ENCODE measurements at regions not wholly inside any gene's neighbourhood (a gene's known extent, or its start where the extent isn't known, plus 50 kb on each side); places are given as distances from the start of the nearest gene placed in this dataset.
"Not testable (repeated sequence)": the region's sequence is repeated elsewhere in the genome, so short reads cannot be mapped to it uniquely, and the experiment has no call there.

- DNase-seq: no peak
Observed at GRCh38 chr12:67842124-67842523, 147.1 kb upstream of the IFNG-AS1 start.

- DNase-seq: no peak
Observed at GRCh38 chr12:67843257-67843656, 146.0 kb upstream of the IFNG-AS1 start.

GRCh38 chr12:67852701-67853100 lies 136.5 kb upstream of the IFNG-AS1 start:
- DNase-seq: no peak

GRCh38 chr12:67853204-67853603 lies 136.0 kb upstream of the IFNG-AS1 start:
- DNase-seq: peak in 1 of 2 donors; percentile 2

- DNase-seq: no peak
Observed at GRCh38 chr12:67854351-67854750, 134.9 kb upstream of the IFNG-AS1 start.

- DNase-seq: no peak
Observed at GRCh38 chr12:67855103-67855502, 134.1 kb upstream of the IFNG-AS1 start.

- no peak for DNase-seq
Observed at GRCh38 chr12:67871231-67871630, 118.0 kb upstream of the IFNG-AS1 start.

- DNase-seq: no peak
Observed at GRCh38 chr12:67873355-67873754, 115.9 kb upstream of the IFNG-AS1 start.

- no peak for DNase-seq
Observed at GRCh38 chr12:67876305-67876915, 112.8 kb upstream of the IFNG-AS1 start.

- DNase-seq: peak in 1 of 2 donors; percentile 13
Observed at GRCh38 chr12:67877727-67878126, 111.5 kb upstream of the IFNG-AS1 start.

- DNase-seq: no peak
Observed at GRCh38 chr12:67879937-67880336, 109.3 kb upstream of the IFNG-AS1 start.

- no peak for DNase-seq
Observed at GRCh38 chr12:67881565-67881964, 107.7 kb upstream of the IFNG-AS1 start.

GRCh38 chr12:67884596-67884995 lies 104.7 kb upstream of the IFNG-AS1 start:
- no peak for DNase-seq

GRCh38 chr12:67885375-67886169 lies 103.7 kb upstream of the IFNG-AS1 start:
- no peak for DNase-seq

- DNase-seq: no peak
Observed at GRCh38 chr12:67887065-67887464, 102.2 kb upstream of the IFNG-AS1 start.

- DNase-seq: no peak
Observed at GRCh38 chr12:67889931-67890330, 99.3 kb upstream of the IFNG-AS1 start.

- DNase-seq: no peak
Observed at GRCh38 chr12:67890726-67891258, 98.5 kb upstream of the IFNG-AS1 start.

- DNase-seq: no peak
Observed at GRCh38 chr12:67891596-67891995, 97.7 kb upstream of the IFNG-AS1 start.

GRCh38 chr12:67892259-67893021 lies 96.8 kb upstream of the IFNG-AS1 start:
- no peak for DNase-seq

- no peak for DNase-seq
Observed at GRCh38 chr12:67893022-67893580, 96.1 kb upstream of the IFNG-AS1 start.

GRCh38 chr12:67900418-67900817 lies 88.8 kb upstream of the IFNG-AS1 start:
- DNase-seq: not testable (repeated sequence)

GRCh38 chr12:67909091-67909531 lies 80.1 kb upstream of the IFNG-AS1 start:
- DNase-seq: no peak

All from right lung (tissue), 2 donors.